GM12878 (cell line): ENCODE measurements at regions not wholly inside any gene's neighbourhood (a gene's known extent, or its start where the extent isn't known, plus 50 kb on each side); places are given as distances from the start of the nearest gene placed in this dataset.

Experiments
- CEBPB ChIP-seq, 2 experiments: fragments of 150-350 bp in 1 of 2; IDR thresholded peaks; 2 replicates each; pipeline ENCODE4 v1.6.1; 2012 to 2014; ENCODE audit warnings: low read depth in 2 of 2, low read length in 2 of 2, borderline replicate concordance in 1 of 2, inconsistent platforms in 1 of 2
- ETV6 ChIP-seq, 2 experiments: fragments of 450-650 bp in 1 of 2; IDR thresholded peaks in 1 of 2; conservative IDR thresholded peaks in 1 of 2; 2 replicates each; pipeline ENCODE4 v1.6.1; 2014; ENCODE audit warnings: antibody characterized with exemption in 1 of 2, borderline replicate concordance in 1 of 2, low read depth in 1 of 2, mild to moderate bottlenecking in 1 of 2, moderate library complexity in 1 of 2
- NBN ChIP-seq: fragments of 450-650 bp; IDR thresholded peaks from 2 replicates; pipeline ENCODE4 v1.6.1; 2016
- NFXL1 ChIP-seq: fragments of 450-650 bp; IDR thresholded peaks from 2 replicates; pipeline ENCODE4 v1.6.1; 2017; ENCODE audit warnings: antibody characterized with exemption, mild to moderate bottlenecking, borderline replicate concordance
- POLR2A ChIP-seq: IDR thresholded peaks from 2 replicates; pipeline ENCODE4 v1.6.1; 2011; ENCODE audit warnings: low read depth, mild to moderate bottlenecking, low read length
- POLR2AphosphoS5 ChIP-seq: IDR thresholded peaks from 2 replicates; pipeline ENCODE4 v1.6.1; 2011; ENCODE audit warnings: mild to moderate bottlenecking, low read length, inconsistent platforms
- TF ChIP-seq, protein P1 (sequence below), 3 experiments: IDR thresholded peaks in 2 of 3; conservative IDR thresholded peaks in 1 of 3; 2 replicates each; pipeline ENCODE4 v1.5.1; 2011; ENCODE audit warnings: low read depth in 3 of 3, low read length in 3 of 3, mild to moderate bottlenecking in 3 of 3, control low read depth in 2 of 3, moderate library complexity in 2 of 3, inconsistent platforms in 1 of 3, mixed read lengths in 1 of 3; ENCODE audit not compliant: control insufficient read depth in 2 of 3, insufficient read depth in 1 of 3; ENCODE audit errors: extremely low read depth in 1 of 3
- TF ChIP-seq, protein P2 (sequence below): IDR thresholded peaks from 2 replicates; pipeline ENCODE4 v1.6.1; 2012; ENCODE audit warnings: low read depth, low read length, improper control_type of control experiment
- TF ChIP-seq, protein P3 (sequence below): IDR thresholded peaks from 2 replicates; pipeline ENCODE4 v1.6.1; 2011; ENCODE audit warnings: borderline replicate concordance, low read depth, mild to moderate bottlenecking, moderate library complexity, low read length; ENCODE audit not compliant: insufficient read depth, poor library complexity, severe bottlenecking

DNA sequence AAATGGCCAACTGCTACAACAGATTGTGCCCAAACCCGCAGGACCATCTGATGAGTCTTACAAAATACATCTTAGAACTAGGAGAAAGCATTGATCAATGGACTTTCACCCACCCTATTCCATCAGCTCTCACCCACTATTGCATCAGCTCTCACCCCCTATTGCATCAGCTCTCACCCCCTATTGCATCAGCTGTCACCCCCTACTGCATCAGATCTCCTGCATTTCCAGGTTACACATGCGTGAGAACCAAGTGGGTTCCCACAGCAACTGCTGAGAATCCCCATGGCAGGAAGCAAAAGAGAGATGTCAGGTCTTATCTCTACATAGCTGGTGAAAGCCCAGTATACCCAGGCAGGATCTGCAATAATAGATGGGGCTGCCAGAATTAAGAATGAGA, 533.5 kb downstream of the LTN1 start:
- TF ChIP-seq, protein P1, sequence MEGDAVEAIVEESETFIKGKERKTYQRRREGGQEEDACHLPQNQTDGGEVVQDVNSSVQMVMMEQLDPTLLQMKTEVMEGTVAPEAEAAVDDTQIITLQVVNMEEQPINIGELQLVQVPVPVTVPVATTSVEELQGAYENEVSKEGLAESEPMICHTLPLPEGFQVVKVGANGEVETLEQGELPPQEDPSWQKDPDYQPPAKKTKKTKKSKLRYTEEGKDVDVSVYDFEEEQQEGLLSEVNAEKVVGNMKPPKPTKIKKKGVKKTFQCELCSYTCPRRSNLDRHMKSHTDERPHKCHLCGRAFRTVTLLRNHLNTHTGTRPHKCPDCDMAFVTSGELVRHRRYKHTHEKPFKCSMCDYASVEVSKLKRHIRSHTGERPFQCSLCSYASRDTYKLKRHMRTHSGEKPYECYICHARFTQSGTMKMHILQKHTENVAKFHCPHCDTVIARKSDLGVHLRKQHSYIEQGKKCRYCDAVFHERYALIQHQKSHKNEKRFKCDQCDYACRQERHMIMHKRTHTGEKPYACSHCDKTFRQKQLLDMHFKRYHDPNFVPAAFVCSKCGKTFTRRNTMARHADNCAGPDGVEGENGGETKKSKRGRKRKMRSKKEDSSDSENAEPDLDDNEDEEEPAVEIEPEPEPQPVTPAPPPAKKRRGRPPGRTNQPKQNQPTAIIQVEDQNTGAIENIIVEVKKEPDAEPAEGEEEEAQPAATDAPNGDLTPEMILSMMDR (IDR thresholded peaks at IDR 0.05 in 2 of 3, conservative IDR thresholded peaks at IDR 0.05 in 1 of 3; ENCODE audit: control insufficient read depth in 2 of 3, extremely low read depth in 1 of 3, insufficient read depth in 1 of 3, low read depth in 3 of 3, low read length in 3 of 3): no peak
- TF ChIP-seq, protein P2, sequence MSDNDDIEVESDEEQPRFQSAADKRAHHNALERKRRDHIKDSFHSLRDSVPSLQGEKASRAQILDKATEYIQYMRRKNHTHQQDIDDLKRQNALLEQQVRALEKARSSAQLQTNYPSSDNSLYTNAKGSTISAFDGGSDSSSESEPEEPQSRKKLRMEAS: no peak
- TF ChIP-seq, protein P3, sequence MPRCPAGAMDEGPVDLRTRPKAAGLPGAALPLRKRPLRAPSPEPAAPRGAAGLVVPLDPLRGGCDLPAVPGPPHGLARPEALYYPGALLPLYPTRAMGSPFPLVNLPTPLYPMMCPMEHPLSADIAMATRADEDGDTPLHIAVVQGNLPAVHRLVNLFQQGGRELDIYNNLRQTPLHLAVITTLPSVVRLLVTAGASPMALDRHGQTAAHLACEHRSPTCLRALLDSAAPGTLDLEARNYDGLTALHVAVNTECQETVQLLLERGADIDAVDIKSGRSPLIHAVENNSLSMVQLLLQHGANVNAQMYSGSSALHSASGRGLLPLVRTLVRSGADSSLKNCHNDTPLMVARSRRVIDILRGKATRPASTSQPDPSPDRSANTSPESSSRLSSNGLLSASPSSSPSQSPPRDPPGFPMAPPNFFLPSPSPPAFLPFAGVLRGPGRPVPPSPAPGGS: no peak
- TF ChIP-seq POLR2AphosphoS5: no peak
- no peak for TF ChIP-seq CEBPB (IDR thresholded peaks at IDR 0.05; ENCODE audit: borderline replicate concordance in 1 of 2, low read depth in 2 of 2, low read length in 2 of 2)
- TF ChIP-seq POLR2A: no peak
- TF ChIP-seq ETV6 (conservative IDR thresholded peaks at IDR 0.05 in 1 of 2, IDR thresholded peaks at IDR 0.05 in 1 of 2; ENCODE audit: borderline replicate concordance in 1 of 2, low read depth in 1 of 2): no peak
- no peak for TF ChIP-seq NBN
- no peak for TF ChIP-seq NFXL1
